PC-9 (cell line): ENCODE measurements at regions not wholly inside any gene's neighbourhood (a gene's known extent, or its start where the extent isn't known, plus 50 kb on each side); places are given as distances from the start of the nearest gene placed in this dataset.
A peak's percentile ranks its signal among the peaks of the same experiment; 100 is the strongest.

Source experiments
- BruUV-seq: library from RNA; stranded (reverse); fragments of 400-500 nt; replicated peaks from 2 replicates; lab custom pipeline; 2021; lab: Mats Ljungman, UMichigan
- CTCF ChIA-PET: fragments of 300-600 bp; sonication (Branson Sonifier 250); formaldehyde crosslinking; loops from one replicate; lab custom pipeline; 2022; ENCODE audit warnings: antibody characterized with exemption; lab: Charles Lee
- POLR2A ChIA-PET: fragments of 300-600 bp; sonication (Branson Sonifier 250); formaldehyde crosslinking; loops from one replicate; lab custom pipeline; 2022; ENCODE audit warnings: antibody characterized with exemption; ENCODE audit not compliant: unreplicated experiment; lab: Charles Lee
- DNase-seq, 2 experiments: peaks; one replicate each; pipeline versions ENCODE4 v3.0.0 to v3.0.0-alpha.2; 2015 to 2022; ENCODE audit warnings: mixed read lengths in 1 of 2
- H2AFZ ChIP-seq: fragments of 200-600 bp; sonication (generic); 2 replicates; pipeline ENCODE4 v1.8.1; 2017; ENCODE audit warnings: antibody characterized with exemption
- H3F3A ChIP-seq: fragments of 200-600 bp; sonication (generic); 2 replicates; pipeline ENCODE4 v1.8.1; 2017; ENCODE audit warnings: antibody characterized with exemption, mild to moderate bottlenecking, low read depth; ENCODE audit not compliant: insufficient read depth
- H3K27ac ChIP-seq: fragments of 200-600 bp; sonication (generic); 2 replicates; pipeline ENCODE4 v1.6.1; 2016; ENCODE audit warnings: mixed run types
- H3K27me3 ChIP-seq: fragments of 200-600 bp; sonication (generic); 2 replicates; pipeline ENCODE4 v1.6.1; 2016; ENCODE audit warnings: low read depth, mixed run types; ENCODE audit not compliant: insufficient read depth
- H3K36me3 ChIP-seq: fragments of 200-600 bp; sonication (generic); 2 replicates; pipeline ENCODE4 v1.6.1; 2016; ENCODE audit warnings: low read depth, mixed run types
- H3K4me1 ChIP-seq: fragments of 200-600 bp; sonication (generic); replicated peaks from 2 replicates; pipeline ENCODE4 v1.6.1; 2016; ENCODE audit warnings: mixed run types; ENCODE audit not compliant: insufficient read depth
- H3K4me2 ChIP-seq: fragments of 200-600 bp; sonication (generic); 2 replicates; pipeline ENCODE4 v1.6.1; 2017; ENCODE audit warnings: mixed run types
- H3K4me3 ChIP-seq: fragments of 200-600 bp; sonication (generic); 2 replicates; pipeline ENCODE4 v1.6.1; 2016; ENCODE audit warnings: mixed run types
- H3K79me2 ChIP-seq: fragments of 200-600 bp; sonication (generic); 2 replicates; pipeline ENCODE4 v1.6.1; 2017; ENCODE audit warnings: low read depth, mixed run types
- H3K9me2 ChIP-seq: fragments of 200-600 bp; sonication (generic); 2 replicates; pipeline ENCODE4 v1.8.1; 2017; ENCODE audit warnings: mild to moderate bottlenecking; ENCODE audit not compliant: insufficient read depth
- H3K9me3 ChIP-seq: fragments of 200-600 bp; sonication (generic); 2 replicates; pipeline ENCODE4 v1.8.1; 2016; ENCODE audit warnings: low read depth; ENCODE audit not compliant: insufficient read depth
- H4K20me1 ChIP-seq: fragments of 200-600 bp; sonication (generic); 2 replicates; pipeline ENCODE4 v1.8.1; 2017; ENCODE audit not compliant: insufficient read depth
- CTCF ChIP-seq: fragments of 200-600 bp; sonication (generic); conservative IDR thresholded peaks from 2 replicates; pipeline ENCODE4 v1.6.1; 2017; ENCODE audit warnings: mixed run types, antibody characterized with exemption, mild to moderate bottlenecking, moderate library complexity
- EZH2 ChIP-seq: fragments of 200-600 bp; sonication (generic); IDR thresholded peaks from 2 replicates; pipeline ENCODE4 v1.8.0; 2017; ENCODE audit warnings: antibody characterized with exemption, low read depth
- intact Hi-C: fragments of 100-400 bp; cut with micrococcal nuclease; formaldehyde crosslinking; loops from one replicate; pipeline ENCODE4 v1.10.0; 2022; ENCODE audit not compliant: unreplicated experiment

- H2AFZ ChIP-seq = no peak overlapping the region
- H3K9me2 ChIP-seq = no peaks in the 10 kb centered on the region
- no peaks in the 10 kb centered on the region for H3K27me3 ChIP-seq
- POLR2A ChIA-PET = interaction anchor here (0.6 kb wide), 1 partner anchor 45 kb away, joined by 4 read pairs; no protein-coding TSS in a partner anchor
- H3K27ac ChIP-seq = no peak overlapping the region
- no peak overlapping the region for H3K4me2 ChIP-seq
- peak in 1 of 2 experiments; percentile 49 for DNase-seq
- no peak overlapping the region for H3K4me3 ChIP-seq
- H3K4me1 ChIP-seq = no peaks in the 10 kb centered on the region
- CTCF ChIA-PET = no interaction called here
- intact Hi-C loops = no loop called here
- H3F3A ChIP-seq = no peaks in the 10 kb centered on the region
- no peaks in the 10 kb centered on the region for H4K20me1 ChIP-seq
- no peaks in the 10 kb centered on the region for H3K79me2 ChIP-seq
- no TSS peak for BruUV-seq
- no peaks in the 10 kb centered on the region for H3K9me3 ChIP-seq
- H3K36me3 ChIP-seq = no peaks in the 10 kb centered on the region
- TF ChIP-seq CTCF = no peak
- no peak for TF ChIP-seq EZH2
Observed at GRCh38 chr11:28566339-28567089, 458.3 kb downstream of the METTL15 start.

GRCh38 chr11:28559492-28559891 is 451.3 kb downstream of the METTL15 start:
- CTCF ChIA-PET = no interaction called here

GRCh38 chr11:28547321-28547741 is 439.1 kb downstream of the METTL15 start:
- Histone ChIP-seq H3K4me2 (no peak overlapping the region), H3K4me1 (no peaks in the 10 kb centered on the region), H3F3A (no peaks in the 10 kb centered on the region), H3K79me2 (no peaks in the 10 kb centered on the region), H3K4me3 (no peak overlapping the region), H3K27me3 (no peaks in the 10 kb centered on the region), H3K9me3 (no peaks in the 10 kb centered on the region), H3K36me3 (no peaks in the 10 kb centered on the region), H3K27ac (no peak overlapping the region), H2AFZ (no peak overlapping the region), H3K9me2 (0 out of 2 replicates have a peak, but pooled peaks cover 4% of the 10 kb centered on the region), H4K20me1 (no peaks in the 10 kb centered on the region)
- no peak for TF ChIP-seq CTCF
- no peak for TF ChIP-seq EZH2
- ChIA-PET CTCF (no interaction called here), POLR2A (no interaction called here)
- intact Hi-C loops = no loop called here
- no peak for DNase-seq
- BruUV-seq = no TSS peak

More at GRCh38 chr11:28559492-28559891, 451.3 kb downstream of the METTL15 start:
- Histone ChIP-seq H3K36me3 (no peaks in the 10 kb centered on the region), H3K4me1 (no peaks in the 10 kb centered on the region), H3K4me2 (no peak overlapping the region), H2AFZ (no peak overlapping the region), H4K20me1 (no peaks in the 10 kb centered on the region), H3K9me3 (no peaks in the 10 kb centered on the region), H3K27me3 (no peaks in the 10 kb centered on the region), H3K9me2 (no peaks in the 10 kb centered on the region), H3K79me2 (no peaks in the 10 kb centered on the region), H3F3A (no peaks in the 10 kb centered on the region), H3K27ac (no peak overlapping the region), H3K4me3 (no peak overlapping the region)
- intact Hi-C loops = no loop called here
- DNase-seq = no peak
- no peak for TF ChIP-seq EZH2
- TF ChIP-seq CTCF = no peak
- no TSS peak for BruUV-seq
- POLR2A ChIA-PET = interaction anchor here (0.6 kb wide), 1 partner anchor 628 kb away, joined by 3 read pairs; no protein-coding TSS in a partner anchor
